Nucleus accumbens (tissue), 56 donors: ENCODE measurements at regions not wholly inside any gene's neighbourhood (a gene's known extent, or its start where the extent isn't known, plus 50 kb on each side); places are given as distances from the start of the nearest gene placed in this dataset.
"Not testable (repeated sequence)": the region's sequence is repeated elsewhere in the genome, so short reads cannot be mapped to it uniquely, and the experiment has no call there.

ENCODE experiments used
- DNase-seq, 56 donors: peaks; one replicate each; lab custom pipeline; 2025; lab: John Stamatoyannopoulos, UW

DNA sequence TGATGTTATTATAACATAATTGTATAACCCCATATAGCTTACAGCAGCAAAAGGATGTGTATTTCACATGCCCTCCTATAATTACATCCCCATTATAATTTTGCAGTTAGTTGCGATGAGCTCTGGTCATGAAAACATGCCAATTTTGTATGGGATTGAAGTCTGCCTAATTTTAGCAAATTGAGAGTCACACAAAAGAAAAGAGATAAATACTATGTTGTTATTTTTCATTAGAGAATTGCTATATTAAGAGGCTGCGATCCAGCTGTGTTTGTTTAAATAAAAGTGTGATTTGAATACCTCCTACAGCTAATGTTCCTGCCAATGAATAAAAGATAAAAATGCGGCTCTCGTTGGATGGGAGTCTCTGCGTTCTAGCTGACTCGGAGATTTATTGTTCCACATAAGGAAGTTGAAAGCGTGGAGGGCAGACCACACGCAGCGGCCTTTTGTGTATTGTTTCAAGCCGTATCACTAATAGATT, 461.0 kb upstream of the NFIA start:
- peak in 15 of 56 donors; percentile 0 to 21 (median 7) for DNase-seq

DNA sequence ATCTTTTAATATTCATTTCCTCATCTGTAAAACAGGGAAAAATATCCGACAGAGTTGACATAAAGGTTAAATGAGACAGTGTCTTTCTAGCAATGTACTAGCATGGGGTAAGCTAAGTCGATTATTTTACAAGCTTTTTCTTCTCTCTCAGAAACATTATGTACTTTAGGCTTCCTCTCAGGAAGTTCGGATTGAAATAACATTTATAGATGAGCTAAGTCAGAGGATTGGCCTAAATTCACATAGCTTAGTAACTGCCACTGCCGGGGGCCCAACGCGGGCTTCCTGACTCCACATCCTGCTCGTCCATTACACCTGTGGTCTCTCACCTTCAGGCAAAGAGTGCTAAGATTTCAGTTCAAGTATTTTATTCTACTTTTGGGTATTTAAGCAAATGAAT, 462.3 kb upstream of the NFIA start:
- peak in 1 of 56 donors; percentile 1 for DNase-seq

- DNase-seq = no peak
Observed at GRCh38 chr1:60619581-60619980, 462.8 kb upstream of the NFIA start.

GRCh38 chr1:60615666-60616065, 466.7 kb upstream of the NFIA start:
- no peak for DNase-seq

- no peak for DNase-seq
Observed at GRCh38 chr1:60612790-60613189, 469.6 kb upstream of the NFIA start.

GRCh38 chr1:60606921-60607320, 475.4 kb upstream of the NFIA start:
- DNase-seq = not testable (repeated sequence)

- DNase-seq = no peak
Observed at GRCh38 chr1:60600532-60600931, 481.8 kb upstream of the NFIA start.

- no peak for DNase-seq
Observed at GRCh38 chr1:60599574-60599973, 482.8 kb upstream of the NFIA start.

GRCh38 chr1:60598041-60598910, 484.1 kb upstream of the NFIA start:
- DNase-seq = no peak

DNA sequence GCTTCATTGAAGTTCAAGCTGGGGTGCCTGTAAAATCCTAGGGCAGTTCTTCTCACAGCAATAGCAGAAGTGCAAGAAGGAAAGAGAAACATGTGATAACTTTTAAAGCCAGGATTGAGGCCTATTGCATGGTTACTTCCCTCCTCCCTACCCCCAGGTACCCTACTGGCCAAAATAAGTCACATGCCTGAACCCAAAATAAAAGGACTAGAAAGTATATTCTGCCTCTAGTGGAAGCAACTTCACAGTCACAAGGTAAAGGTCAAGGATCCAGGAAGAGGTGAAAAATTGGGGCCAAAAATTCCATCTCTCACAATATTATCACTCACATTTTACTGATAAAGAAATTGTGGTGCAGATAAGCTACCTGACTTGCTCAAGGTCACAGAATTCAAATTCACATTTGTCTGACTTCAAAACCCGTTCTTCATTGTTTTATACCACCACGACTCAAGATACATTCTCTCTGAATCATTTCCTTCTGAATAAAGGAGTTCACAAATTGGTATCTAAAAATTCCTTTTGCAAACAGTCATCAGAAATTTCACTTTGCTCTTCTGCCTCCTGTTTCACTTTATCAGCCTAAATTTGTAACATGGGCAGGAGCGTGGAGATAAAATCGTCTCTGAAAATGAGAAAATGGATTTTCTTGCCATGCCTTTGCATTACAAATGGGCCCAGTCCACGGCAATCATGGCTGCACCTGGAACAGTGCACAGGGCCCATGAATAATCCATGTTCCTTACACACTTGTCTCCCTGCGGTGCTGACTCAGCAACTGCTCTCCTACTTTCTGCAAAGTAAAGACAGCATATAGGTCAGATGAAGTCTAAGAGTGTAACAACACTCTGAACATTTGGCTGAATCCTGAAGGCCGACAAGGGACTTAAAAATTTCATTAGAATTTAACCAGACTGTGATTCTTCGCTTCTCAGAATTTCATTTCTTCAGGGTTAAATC, 485.3 kb upstream of the NFIA start:
- DNase-seq = no peak

DNA sequence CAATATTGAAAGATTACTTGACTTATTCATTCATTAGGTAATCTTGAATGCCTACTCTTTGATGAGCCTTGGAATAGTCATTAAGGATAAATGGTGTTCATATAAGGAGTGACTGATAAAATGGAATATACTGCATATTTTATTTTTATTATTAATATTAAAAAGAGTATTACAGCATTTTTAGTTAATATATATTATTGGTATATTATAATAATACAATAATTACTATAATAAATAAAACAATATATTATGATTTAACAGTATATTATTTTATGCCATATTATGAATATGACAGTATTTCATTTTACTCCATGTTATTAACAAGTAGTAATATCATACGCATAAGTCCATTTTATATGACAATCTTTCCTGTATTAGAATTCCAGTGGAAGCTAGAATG, 490.8 kb upstream of the NFIA start:
- no peak for DNase-seq

DNA sequence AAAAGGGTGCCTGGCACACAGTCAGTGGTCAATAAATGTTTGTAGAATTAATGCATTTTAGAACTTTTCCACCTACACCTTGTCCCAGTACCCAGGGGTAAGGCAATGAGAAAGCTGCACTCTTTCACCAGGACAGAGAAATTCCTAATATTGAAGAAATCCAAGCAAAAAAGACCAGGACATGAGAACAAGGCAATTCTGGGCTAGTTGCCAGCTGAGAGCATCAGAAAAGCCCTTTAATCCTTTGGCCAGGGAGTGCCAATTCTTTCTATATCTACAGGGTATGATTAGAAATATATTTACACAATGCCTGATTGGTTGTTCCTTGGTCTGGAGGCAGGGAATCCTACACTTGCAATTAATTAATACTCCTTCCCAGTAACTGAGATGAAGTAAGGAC, 492.4 kb upstream of the NFIA start:
- DNase-seq = peak in 2 of 56 donors; percentile 3 to 19

GRCh38 chr1:60589046-60589748, 493.2 kb upstream of the NFIA start:
- DNase-seq = no peak

- DNase-seq = no peak
Observed at GRCh38 chr1:60584371-60584770, 498.0 kb upstream of the NFIA start.

GRCh38 chr1:60583696-60584095, 498.7 kb upstream of the NFIA start:
- no peak for DNase-seq

- no peak for DNase-seq
Observed at GRCh38 chr1:60581455-60582220, 500.7 kb upstream of the NFIA start.

GRCh38 chr1:60577029-60577428, 503.5 kb upstream of the C1orf87 start:
- DNase-seq = no peak

DNA sequence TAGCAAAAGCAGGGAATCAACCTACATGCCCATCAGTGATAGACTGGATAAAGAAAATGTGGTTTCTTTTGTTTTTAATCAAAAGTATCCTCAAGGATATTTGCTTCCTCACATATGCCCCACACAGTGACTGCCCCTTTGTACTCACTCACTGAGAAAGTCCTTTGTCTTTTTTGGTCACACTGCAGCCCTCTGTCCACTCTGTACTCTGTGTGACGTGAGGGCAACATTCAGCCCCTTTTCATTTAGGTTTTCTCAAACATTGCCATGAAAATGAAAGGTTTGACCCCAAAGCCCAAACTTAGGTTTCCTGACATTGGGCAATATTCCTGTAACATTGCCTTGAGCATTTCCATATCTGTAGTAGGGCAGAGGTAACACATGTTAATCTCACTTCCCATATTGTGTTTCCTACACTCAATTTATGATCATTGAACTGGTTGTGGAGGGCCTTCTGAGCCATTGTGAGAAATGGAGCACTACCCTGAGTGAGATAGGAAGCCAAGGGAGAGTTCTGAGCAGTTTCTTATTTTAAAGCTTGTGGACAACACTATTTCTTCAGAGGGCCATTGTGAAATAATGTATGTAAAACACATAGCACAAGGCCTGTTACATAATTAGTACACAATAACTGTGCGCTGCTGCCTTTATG, 501.9 kb upstream of the C1orf87 start:
- DNase-seq = peak in 6 of 56 donors; percentile 1 to 23 (median 2)

DNA sequence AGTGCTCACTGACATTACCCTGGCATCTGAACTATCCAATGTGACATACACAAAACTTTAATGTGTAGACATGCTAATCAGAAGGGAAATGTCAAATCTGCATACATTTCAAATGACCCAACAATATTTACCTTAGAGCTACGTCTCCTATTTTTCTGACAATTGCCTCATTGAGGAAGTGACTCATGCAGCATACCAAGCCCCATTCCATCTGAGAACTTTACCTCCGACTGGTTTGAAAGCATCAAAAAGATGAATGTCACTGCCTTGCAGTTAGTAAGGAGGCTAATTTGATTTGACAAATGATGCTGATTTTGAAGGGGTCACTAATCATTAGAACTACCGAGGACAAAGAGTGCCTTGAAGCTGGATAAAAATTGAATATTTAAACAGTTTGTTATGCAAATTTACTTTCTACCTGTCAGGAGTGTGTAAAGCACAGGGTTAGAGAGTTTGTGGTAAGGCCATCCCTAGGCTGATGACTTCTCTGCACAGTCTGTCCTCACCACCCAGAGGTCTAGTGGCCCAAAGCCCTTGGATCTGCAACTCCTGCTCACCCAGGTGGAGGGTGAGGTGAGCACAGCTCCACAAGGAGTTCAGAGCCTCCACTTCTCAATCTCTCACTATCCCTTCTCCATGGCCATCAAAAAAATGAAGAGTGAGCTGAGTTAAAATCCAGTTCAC, 500.3 kb upstream of the C1orf87 start:
- no peak for DNase-seq
